Lower lobe of right lung (tissue), 2 donors: ENCODE measurements at regions not wholly inside any gene's neighbourhood (a gene's known extent, or its start where the extent isn't known, plus 50 kb on each side); places are given as distances from the start of the nearest gene placed in this dataset.

Experiments used
- ATAC-seq, 2 donors: fragments of 200-7000 bp; cut with Tn5 transposase; one replicate each; pipeline ENCODE4 v1.9.1; 2020 to 2022; ENCODE audit warnings: mild to moderate bottlenecking in 2 of 2, moderate library complexity in 2 of 2
- DNase-seq: peaks from one replicate; pipeline ENCODE4 v3.0.0-alpha.2; 2020
- H3K27ac ChIP-seq: fragments of 200-600 bp; one replicate; pipeline ENCODE4 v1.8.0; 2022
- H3K27me3 ChIP-seq: fragments of 200-600 bp; one replicate; pipeline ENCODE4 v1.8.0; 2022; ENCODE audit warnings: low read depth
- H3K36me3 ChIP-seq: fragments of 200-600 bp; one replicate; pipeline ENCODE4 v1.8.0; 2022; ENCODE audit warnings: mild to moderate bottlenecking
- H3K4me1 ChIP-seq: fragments of 200-600 bp; one replicate; pipeline ENCODE4 v1.8.0; 2022
- H3K4me3 ChIP-seq: fragments of 200-600 bp; one replicate; pipeline ENCODE4 v1.8.0; 2022; ENCODE audit warnings: mild to moderate bottlenecking
- H3K9me3 ChIP-seq: fragments of 200-600 bp; one replicate; pipeline ENCODE4 v1.8.0; 2022
- intact Hi-C: fragments of 100-400 bp; cut with DNase I; formaldehyde crosslinking; loops from one replicate; pipeline ENCODE4 v1.11.0; 2022
- TF ChIP-seq, protein P1 (sequence below): fragments of 200-600 bp; IDR thresholded peaks from one replicate; pipeline ENCODE4 v1.8.0; 2022; ENCODE audit warnings: antibody characterized with exemption, mild to moderate bottlenecking
- donor health status: DM: no; HTN: yes; CAD: no; lungs with severe emphysema.

DNA sequence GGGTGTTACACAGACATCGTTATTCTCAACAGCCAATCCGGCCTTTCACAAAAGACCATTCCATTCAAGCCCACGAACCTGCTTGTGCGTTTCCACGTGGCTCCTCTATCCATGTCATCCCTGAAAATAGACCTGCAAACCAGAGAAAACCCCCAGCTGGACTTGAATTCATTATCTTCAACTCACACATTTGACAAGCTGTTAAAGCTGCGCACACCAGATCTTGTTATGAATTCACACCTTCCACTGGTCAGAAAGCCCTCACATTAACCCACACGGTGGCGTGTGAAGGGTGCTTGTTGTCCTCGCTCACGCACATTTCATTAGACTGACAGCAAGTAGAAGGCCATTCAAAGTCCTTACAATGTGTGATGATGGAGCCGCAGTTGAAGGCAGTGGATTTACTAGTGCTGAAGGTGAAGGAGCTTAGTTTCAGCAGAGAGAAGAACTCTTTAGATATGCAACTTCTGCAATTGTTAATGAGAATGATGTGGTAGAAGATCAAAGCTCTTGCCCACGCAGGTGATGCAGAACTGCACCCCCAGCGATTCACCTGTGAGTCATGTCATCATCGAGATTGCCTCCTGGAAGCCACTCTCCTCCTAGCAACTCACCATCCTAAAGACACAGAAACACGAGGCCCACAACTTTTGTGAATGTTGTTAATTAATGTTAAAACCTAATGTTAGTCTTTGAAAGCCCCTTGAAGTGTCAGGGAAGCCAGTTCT is 224.8 kb upstream of the SOX11 start:
- DNase-seq, result no peak
- H3K4me1 ChIP-seq, result no peaks in the 10 kb centered on the region
- no peak overlapping the region for H3K4me3 ChIP-seq
- no peaks in the 10 kb centered on the region for H3K36me3 ChIP-seq
- TF ChIP-seq, protein P1, sequence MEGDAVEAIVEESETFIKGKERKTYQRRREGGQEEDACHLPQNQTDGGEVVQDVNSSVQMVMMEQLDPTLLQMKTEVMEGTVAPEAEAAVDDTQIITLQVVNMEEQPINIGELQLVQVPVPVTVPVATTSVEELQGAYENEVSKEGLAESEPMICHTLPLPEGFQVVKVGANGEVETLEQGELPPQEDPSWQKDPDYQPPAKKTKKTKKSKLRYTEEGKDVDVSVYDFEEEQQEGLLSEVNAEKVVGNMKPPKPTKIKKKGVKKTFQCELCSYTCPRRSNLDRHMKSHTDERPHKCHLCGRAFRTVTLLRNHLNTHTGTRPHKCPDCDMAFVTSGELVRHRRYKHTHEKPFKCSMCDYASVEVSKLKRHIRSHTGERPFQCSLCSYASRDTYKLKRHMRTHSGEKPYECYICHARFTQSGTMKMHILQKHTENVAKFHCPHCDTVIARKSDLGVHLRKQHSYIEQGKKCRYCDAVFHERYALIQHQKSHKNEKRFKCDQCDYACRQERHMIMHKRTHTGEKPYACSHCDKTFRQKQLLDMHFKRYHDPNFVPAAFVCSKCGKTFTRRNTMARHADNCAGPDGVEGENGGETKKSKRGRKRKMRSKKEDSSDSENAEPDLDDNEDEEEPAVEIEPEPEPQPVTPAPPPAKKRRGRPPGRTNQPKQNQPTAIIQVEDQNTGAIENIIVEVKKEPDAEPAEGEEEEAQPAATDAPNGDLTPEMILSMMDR, result no peak
- H3K9me3 ChIP-seq, result no peaks in the 10 kb centered on the region
- intact Hi-C loops, result no loop called here
- ATAC-seq, result no peak
- no peak overlapping the region for H3K27ac ChIP-seq
- H3K27me3 ChIP-seq, result no peaks in the 10 kb centered on the region

DNA sequence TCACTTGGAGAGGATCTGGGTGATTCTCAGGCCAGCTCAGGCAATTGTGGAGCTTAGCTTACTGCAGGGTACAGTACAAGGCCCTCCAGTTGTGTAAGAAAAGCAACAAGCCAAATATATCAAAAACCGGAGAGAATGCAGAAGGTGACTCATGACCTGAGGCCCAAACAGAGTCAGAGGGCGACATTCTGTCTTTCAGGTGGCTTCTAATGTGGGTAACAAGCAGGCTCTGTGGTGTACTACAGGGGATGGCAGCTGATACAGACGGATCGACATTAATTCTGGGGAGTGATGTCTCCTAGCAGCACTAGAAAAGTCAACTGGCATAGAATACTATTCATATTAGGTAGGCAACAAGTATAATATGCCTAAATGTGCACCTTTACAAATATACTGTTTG is 219.5 kb upstream of the SOX11 start:
- intact Hi-C loops, result no loop called here
- TF ChIP-seq, protein P1, result no peak

DNA sequence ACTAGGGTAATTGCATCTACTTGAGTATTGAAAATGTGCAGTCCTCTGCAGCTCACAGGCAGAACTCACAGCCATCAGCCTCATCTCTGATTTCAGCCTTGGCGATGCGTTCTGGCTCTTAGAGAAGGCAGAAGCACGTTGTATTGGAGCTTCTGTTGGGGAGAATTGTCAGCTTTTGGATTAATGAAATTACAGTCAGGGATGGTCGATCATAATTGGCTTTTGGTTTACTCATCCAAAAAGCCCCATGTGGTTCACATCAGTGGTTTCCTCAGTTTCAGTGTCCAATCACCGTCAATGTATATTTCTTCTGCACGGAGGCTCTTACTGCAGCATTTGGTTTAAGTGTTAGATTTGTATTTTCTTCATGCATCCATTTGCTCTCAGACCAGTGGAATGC is 218.5 kb upstream of the SOX11 start:
- no peak overlapping the region for H3K27ac ChIP-seq
- intact Hi-C loops, result no loop called here

More for the DNA sequence above, 219.5 kb upstream of the SOX11 start:
- DNase-seq (no peak), ATAC-seq (no peak)
- H3K4me3 ChIP-seq, result no peak overlapping the region
- no peak overlapping the region for H3K27ac ChIP-seq
- H3K4me1 ChIP-seq, result no peaks in the 10 kb centered on the region
- H3K9me3 ChIP-seq, result no peaks in the 10 kb centered on the region
- H3K36me3 ChIP-seq, result no peaks in the 10 kb centered on the region
- H3K27me3 ChIP-seq, result no peaks in the 10 kb centered on the region

DNA sequence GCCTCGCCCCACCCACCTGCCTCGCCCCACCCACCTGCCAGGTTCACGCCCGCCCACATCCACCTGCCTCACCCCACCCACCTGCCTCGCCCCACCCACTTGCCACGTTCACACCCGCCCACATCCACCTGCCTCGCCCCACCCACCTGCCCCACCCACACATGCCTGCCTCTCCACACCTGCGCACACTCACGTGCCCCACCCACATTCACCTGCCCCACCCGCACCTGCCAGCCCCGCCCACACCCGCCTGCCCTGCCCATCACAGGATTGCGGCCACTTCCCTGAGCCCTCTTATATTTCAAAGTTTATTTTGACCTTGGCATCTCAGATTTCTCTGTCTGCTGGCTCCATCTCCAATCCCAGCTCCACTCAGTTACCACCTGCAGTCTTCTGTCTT is 217.5 kb upstream of the SOX11 start:
- TF ChIP-seq, protein P1, result no peak
- Histone ChIP-seq H3K36me3 (no peaks in the 10 kb centered on the region), H3K27me3 (no peaks in the 10 kb centered on the region), H3K4me1 (no peaks in the 10 kb centered on the region), H3K27ac (no peak overlapping the region), H3K9me3 (no peaks in the 10 kb centered on the region), H3K4me3 (no peak overlapping the region)
- intact Hi-C loops, result no loop called here
- ATAC-seq (peak; percentile 90 to 92), DNase-seq (peak; percentile 69)

More for the DNA sequence above, 218.5 kb upstream of the SOX11 start:
- Histone ChIP-seq H3K4me1 (no peaks in the 10 kb centered on the region), H3K9me3 (no peaks in the 10 kb centered on the region), H3K4me3 (no peak overlapping the region), H3K36me3 (no peaks in the 10 kb centered on the region), H3K27me3 (no peaks in the 10 kb centered on the region)
- ATAC-seq, result no peak
- TF ChIP-seq, protein P1, result no peak
- no peak for DNase-seq

DNA sequence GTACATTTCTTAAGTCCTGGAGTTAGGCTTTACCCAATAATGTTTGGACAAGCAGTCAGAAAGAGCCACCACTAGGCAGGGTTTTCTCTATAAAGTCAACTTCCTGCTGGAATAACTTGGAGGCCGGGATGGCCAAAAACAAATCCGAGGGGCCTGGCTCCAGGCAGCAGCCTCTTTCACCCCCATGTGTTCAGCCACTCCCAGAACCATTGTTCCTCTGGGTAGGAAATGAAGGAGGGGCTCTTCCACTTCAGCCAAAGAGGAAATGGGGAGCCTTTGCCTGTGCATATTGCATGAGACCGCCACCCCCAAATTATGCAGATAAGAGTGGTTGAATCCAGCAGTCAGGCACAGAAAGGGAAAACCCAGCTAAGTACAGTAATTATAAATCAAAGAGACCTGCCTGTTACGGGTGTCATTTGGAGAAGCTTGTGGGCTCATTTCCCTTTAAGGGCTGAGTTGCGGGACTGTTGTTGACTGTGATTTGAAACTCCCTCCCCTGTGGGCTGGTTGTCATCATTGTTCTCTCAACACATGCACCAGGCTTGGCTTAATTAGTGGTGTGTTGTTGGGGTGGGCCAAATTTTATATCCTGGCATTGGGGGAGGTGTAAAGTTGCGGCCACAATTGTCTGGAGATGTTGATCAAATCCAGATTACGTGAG is 212.8 kb upstream of the SOX11 start:
- DNase-seq, result no peak
- intact Hi-C loops, result no loop called here
- H3K4me1 ChIP-seq, result no peaks in the 10 kb centered on the region
- no peak for ATAC-seq
- H3K4me3 ChIP-seq, result no peak overlapping the region
- H3K27me3 ChIP-seq, result no peaks in the 10 kb centered on the region
- no peaks in the 10 kb centered on the region for H3K9me3 ChIP-seq
- no peak overlapping the region for H3K27ac ChIP-seq
- TF ChIP-seq, protein P1, result no peak
- no peaks in the 10 kb centered on the region for H3K36me3 ChIP-seq
